NCI-H510A treated with DMSO at 0.1 percent for 48 hours (cell line): ENCODE measurements at regions not wholly inside any gene's neighbourhood (a gene's known extent, or its start where the extent isn't known, plus 50 kb on each side); places are given as distances from the start of the nearest gene placed in this dataset.
"Not testable (repeated sequence)": the region's sequence is repeated elsewhere in the genome, so short reads cannot be mapped to it uniquely, and the experiment has no call there.

Source experiments
- DNase-seq: peaks from one replicate; lab custom pipeline; 2025; lab: John Stamatoyannopoulos, UW

DNA sequence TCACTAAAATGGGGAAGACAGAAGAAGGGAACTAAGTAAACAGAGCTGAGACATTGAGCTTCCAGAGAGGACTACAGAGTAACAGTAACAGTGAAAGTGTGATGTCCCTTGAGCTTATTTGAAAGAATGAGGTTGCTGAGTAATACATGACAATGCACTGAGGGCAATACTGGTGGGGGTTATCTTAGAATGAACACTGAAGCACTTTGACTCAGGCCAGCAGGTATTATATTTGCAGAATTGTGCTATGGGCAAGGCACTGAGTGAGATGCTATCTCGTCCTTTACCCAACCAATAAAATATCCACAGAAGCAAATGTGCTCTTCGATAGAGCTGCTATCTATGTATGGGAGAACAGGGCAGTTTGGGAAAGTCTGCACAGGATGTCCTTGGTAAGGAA lies 133.2 kb downstream of the DISP1 start:
- DNase-seq, result no peak

DNA sequence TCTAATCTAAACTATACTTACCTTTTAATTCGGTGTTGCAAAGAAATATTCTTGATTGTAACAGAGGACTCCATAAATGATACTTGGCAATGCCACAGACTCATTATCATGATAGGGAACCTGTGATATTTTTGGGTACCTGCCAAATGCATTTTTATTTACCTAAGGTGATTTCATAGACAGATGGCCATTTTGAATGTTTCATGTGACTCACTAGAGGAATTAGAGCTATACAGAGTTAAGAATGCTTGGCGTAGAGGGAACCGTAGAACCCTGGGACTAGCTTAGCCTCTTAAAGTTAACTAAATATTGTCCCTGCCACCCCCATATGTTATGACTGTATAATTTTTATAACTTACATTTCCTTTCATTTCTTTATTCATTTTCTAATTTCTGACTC lies 136.1 kb downstream of the DISP1 start:
- DNase-seq, result peak; percentile 67

GRCh38 chr1:222953585-222953984 lies 138.7 kb downstream of the DISP1 start:
- no peak for DNase-seq

DNA sequence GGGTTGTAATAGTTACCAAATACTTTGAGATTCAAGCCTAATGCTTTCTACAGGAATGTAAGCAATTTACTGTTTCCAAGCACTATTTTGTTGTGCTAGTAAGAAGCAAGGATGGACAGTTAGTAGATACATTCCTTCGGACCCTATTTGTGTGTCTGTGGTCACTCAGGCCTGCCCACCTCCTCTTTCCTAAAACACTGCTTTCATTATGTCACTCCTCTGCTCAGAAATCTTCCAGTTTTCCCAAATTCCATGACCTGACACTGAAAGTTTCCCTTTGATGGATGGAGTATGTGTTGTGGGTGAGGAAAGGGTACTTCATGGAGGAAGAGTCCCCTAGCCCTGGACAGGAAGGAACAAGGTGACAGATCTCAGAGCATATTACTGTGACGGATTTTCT lies 141.1 kb downstream of the DISP1 start:
- DNase-seq, result no peak

DNA sequence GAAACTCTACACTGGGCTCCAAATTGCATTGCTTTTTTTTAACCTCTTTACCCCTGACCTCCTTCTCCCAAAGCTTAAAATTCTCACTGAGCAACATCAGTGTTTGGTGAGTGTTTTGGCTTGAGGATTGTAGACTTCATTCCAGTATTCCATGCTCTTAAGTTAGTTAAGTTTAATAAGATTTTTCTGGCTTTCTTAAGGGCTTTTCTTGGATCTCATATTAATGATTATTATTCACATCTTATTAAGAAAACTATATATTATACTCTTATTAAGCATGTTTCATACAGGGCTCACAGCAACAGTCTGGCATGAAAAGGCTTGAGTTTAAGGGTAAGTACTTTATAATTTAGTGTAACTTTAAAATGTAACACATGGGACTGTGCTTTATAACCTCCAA lies 141.8 kb downstream of the DISP1 start:
- DNase-seq, result no peak

GRCh38 chr1:222967466-222968240 lies 152.8 kb downstream of the DISP1 start:
- no peak for DNase-seq

- DNase-seq, result no peak
Measured at GRCh38 chr1:222970040-222970439, 155.2 kb downstream of the DISP1 start.

GRCh38 chr1:222970711-222971110 lies 155.9 kb downstream of the DISP1 start:
- no peak for DNase-seq

DNA sequence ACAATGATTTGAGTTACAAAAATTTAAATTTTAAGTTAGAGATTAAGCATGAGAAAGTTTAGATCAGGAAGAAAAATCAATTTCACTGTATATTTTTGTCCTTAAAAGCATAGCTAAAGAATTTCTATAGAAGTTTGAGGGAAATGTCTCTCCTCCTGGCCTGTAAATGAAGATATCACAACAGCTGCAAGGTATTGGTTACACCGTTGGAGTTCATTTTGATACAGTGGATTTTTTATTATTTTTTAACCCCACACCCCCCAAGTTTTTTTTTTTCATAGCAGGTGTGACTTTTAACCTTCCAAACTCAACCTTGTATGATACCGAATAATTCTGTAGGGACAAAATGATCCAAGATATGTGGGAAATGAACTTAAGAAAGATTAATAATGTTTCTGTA lies 156.3 kb downstream of the DISP1 start:
- no peak for DNase-seq

DNA sequence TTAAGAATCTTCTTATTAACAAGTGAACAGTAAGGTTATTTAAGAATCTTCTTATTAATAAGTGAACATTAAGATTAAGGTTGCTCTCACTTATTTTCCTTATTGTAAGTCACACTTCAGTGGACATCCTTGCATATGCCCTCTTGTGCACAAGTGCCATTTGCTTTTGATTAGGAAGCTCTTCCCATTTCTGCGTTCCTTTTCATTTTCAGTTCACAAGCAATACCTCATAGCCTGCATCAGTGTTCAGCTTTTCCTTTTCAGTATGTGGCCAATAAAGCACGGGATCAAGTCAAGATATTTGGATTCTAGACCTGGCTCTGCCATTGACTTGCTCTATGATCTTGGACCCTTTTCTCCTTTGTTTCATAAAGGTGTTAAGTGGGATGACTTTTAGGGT lies 158.7 kb downstream of the DISP1 start:
- no peak for DNase-seq

DNA sequence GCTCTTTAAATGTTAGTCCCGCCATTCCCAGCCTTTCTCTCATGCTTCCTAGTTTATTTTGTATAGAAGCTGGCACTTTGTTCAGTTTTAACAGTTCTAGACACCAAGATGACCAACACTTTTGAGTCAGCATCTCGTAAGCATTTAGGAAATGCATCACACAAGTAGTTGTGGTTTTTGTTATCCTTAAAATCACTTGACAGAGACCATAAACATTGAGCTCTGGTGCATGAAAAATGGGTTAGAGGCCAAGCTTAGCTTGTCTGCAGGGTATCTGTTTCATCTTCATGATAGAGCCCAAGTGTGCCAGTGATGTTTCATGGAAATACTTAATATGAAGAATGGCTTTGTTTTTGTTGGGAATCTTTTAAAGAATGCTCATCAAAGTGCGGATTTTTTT lies 159.7 kb downstream of the DISP1 start:
- DNase-seq, result no peak

GRCh38 chr1:222975472-222976122 lies 160.8 kb downstream of the DISP1 start:
- DNase-seq, result no peak

DNA sequence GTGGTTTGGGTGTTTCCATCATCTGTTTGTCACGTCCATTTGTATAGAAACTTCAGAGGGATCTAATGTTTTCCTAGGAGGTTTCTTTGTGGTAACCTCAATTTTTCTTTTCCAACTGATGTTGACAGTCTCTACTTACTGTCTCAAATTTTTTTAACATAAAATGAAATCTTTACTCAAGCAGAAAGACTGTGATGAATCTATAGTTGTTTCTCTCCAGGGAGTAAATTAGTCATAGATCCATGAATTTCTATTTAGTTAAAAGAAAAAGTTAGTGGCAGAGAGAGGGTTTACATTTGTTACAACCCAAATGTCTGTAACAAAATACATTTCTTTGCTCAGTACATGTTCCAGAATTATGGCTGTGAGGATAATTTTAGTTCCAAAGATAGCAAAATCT lies 161.6 kb downstream of the DISP1 start:
- no peak for DNase-seq

DNA sequence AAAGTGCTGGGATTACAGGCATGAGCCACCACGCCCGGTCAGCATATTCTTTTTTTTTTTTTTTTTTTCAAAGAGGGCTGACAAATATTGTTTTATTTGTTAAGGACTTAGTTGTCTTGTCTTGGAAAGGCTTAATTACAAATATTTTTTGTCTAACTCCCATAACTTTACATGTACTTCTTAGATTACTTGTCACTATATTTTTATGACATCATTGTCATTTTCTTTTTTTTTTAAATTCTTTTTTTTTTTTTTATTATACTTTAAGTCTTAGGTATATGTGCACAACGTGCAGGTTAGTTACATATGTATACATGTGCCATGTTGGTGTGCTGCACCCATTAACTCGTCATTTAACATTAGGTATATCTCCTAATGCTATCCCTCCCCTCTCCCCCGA lies 162.5 kb downstream of the DISP1 start:
- not testable (repeated sequence) for DNase-seq

- no peak for DNase-seq
Measured at GRCh38 chr1:222979561-222979960, 163.5 kb downstream of the TLR5 start.

DNA sequence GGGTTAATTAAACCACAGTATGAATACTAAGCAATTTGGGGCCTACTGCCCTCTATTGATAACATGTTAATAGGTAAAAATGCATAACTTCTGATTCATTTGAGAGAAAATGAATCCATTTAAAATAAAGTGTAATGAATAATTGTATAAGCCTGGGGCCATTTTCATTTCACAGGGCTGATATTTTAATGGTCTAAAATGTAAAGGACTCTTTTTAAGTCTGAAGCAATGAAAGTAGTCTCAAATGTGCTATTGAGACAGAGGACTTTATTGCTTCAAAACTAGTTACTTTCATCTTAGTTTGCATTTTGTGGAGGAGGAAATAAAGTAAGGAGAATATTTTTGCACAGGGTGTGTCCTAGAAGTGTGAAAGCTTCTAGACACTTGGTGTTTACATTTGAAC lies 155.4 kb downstream of the TLR5 start:
- DNase-seq, result no peak

DNA sequence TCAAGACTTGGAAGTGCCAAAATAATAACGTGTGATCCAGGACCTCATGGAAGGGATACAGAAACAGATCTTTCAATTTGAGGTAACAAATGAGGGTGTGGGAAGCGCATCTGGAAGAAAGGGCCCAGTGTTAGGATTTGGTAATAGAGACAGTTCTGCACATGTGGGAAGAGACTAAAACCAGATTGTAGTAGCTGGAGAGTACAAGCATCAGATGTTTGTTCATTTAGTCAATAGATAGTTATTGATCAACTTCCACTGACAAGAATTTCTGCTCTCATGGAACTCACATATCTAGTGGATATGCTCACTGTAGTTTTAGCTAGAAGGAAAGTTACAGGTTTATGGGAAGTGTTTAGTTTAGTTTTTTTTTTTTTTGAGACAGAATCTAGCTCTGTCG lies 153.6 kb downstream of the TLR5 start:
- no peak for DNase-seq

- DNase-seq, result no peak
Measured at GRCh38 chr1:222991177-222991576, 151.9 kb downstream of the TLR5 start.

DNA sequence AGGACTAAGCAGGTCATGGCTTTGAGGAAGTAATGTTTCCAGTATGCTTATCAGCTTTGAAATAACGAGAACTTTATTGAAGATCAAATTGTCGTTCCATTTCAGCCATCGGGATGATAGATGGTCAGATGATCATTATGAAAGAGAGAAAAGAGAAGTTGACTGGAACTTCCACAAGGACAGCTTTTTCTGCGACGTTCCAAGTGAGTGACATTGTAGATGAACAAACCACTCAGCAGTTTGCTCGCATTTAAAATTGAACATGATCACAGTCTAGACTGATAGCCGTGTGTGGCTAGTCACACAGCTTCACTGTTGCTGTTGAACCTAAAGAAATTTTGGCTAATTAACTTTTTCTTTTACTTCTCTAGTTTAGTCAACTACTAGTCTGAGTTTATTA lies 151.1 kb downstream of the TLR5 start:
- no peak for DNase-seq

- no peak for DNase-seq
Measured at GRCh38 chr1:222994511-222995235, 148.4 kb downstream of the TLR5 start.

DNA sequence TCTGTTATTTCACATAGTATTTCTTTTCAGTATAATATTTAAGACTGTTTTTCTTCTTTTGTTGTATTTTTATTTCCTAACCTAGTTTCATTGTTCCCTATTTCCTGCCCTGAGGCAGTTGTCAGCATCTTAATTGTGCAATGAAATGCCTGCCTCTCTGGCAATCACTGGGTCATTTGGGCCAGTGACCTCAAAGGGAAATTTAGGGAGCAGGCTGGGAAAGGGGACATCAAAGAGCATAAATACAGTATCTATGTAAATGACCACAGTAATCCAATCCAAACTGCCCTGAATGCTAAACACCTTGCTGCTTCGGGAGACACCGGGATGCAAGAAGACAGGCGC lies 147.8 kb downstream of the TLR5 start:
- no peak for DNase-seq

GRCh38 chr1:222995620-222996309 lies 147.3 kb downstream of the TLR5 start:
- DNase-seq, result no peak
